ENCODE measurements at regions not wholly inside any gene's neighbourhood (a gene's known extent, or its start where the extent isn't known, plus 50 kb on each side); places are given as distances from the start of the nearest gene placed in this dataset.

- Histone ChIP-seq H3K4me2 (ENCODE audit: low read depth, low read length, poor library complexity, severe bottlenecking) (no peak overlapping the region), H3K27me3 (ENCODE audit: insufficient read depth, low read length, poor library complexity, severe bottlenecking) (no peaks in the 10 kb centered on the region), H3K9me2 (replicated peaks; ENCODE audit: low read depth, low read length) (no peaks in the 10 kb centered on the region), H3K79me2 (ENCODE audit: insufficient read depth, low read length) (no peaks in the 10 kb centered on the region), H4K20me1 (ENCODE audit: insufficient read depth, low read length, poor library complexity, severe bottlenecking) (no peaks in the 10 kb centered on the region), H3K4me3 (ENCODE audit: low read length, poor library complexity, severe bottlenecking) (no peak overlapping the region), H3K4me1 (ENCODE audit: insufficient read depth, low read length, poor library complexity, severe bottlenecking) (no peaks in the 10 kb centered on the region), H3F3A (ENCODE audit: low read depth) (no peaks in the 10 kb centered on the region), H3K9ac (ENCODE audit: low read depth, low read length, poor library complexity, severe bottlenecking) (no peak overlapping the region), H2AFZ (ENCODE audit: low read length) (no peak overlapping the region), H3K36me3 (ENCODE audit: insufficient read depth, low read length) (no peaks in the 10 kb centered on the region), H3K9me3 (ENCODE audit: insufficient read depth, low read depth, low read length) (no peaks in the 10 kb centered on the region)
- TF ChIP-seq CTCF (conservative IDR thresholded peaks at IDR 0.05; ENCODE audit: low read length) = no peak
- TF ChIP-seq EZH2phosphoT487 (IDR thresholded peaks at IDR 0.05; ENCODE audit: borderline replicate concordance) = no peak
These were observed 76.2 kb upstream of the ALDH1B1 start for GRCh38 chr9:38316166-38316780.

DNA sequence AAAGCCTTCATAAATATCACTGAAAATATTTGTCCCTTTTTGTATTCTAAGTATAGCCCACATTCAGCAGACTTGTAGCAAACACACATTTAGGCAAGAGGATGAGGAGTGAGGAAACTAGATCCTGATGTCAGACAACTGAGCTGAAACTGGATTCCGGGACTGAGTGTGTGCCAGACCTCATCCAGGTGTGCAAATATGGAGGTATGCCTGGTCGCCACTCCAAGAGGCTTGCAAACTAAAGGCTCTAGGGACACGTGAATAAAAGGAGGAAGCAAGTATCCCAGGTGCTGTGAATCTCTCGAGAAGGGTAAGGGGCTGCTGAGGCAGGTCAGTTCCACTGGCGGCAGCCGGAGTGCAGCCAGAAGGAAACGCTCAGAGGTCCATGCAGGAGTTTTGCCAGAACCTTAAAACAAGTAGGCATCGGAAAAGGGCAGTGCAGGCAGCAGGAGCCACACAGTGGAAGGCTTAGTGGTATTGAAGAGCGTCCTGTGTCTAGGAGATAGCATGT is 77.4 kb upstream of the ALDH1B1 start:
- no peaks in the 10 kb centered on the region for H3F3A ChIP-seq (ENCODE audit: low read depth)
- no peaks in the 10 kb centered on the region for H4K20me1 ChIP-seq (ENCODE audit: insufficient read depth, low read length, poor library complexity, severe bottlenecking)
- TF ChIP-seq CTCF (conservative IDR thresholded peaks at IDR 0.05; ENCODE audit: low read length) = no peak
- H3K4me2 ChIP-seq (ENCODE audit: low read depth, low read length, poor library complexity, severe bottlenecking) = no peak overlapping the region
- no peaks in the 10 kb centered on the region for H3K4me1 ChIP-seq (ENCODE audit: insufficient read depth, low read length, poor library complexity, severe bottlenecking)
- no peak overlapping the region for H3K4me3 ChIP-seq (ENCODE audit: low read length, poor library complexity, severe bottlenecking)
- no peaks in the 10 kb centered on the region for H3K36me3 ChIP-seq (ENCODE audit: insufficient read depth, low read length)
- no peak overlapping the region for H3K9ac ChIP-seq (ENCODE audit: low read depth, low read length, poor library complexity, severe bottlenecking)
- no peaks in the 10 kb centered on the region for H3K79me2 ChIP-seq (ENCODE audit: insufficient read depth, low read length)
- no peaks in the 10 kb centered on the region for H3K9me2 ChIP-seq (replicated peaks; ENCODE audit: low read depth, low read length)
- H3K27me3 ChIP-seq (ENCODE audit: insufficient read depth, low read length, poor library complexity, severe bottlenecking) = no peaks in the 10 kb centered on the region
- H3K9me3 ChIP-seq (ENCODE audit: insufficient read depth, low read depth, low read length) = no peaks in the 10 kb centered on the region
- no peak overlapping the region for H2AFZ ChIP-seq (ENCODE audit: low read length)

DNA sequence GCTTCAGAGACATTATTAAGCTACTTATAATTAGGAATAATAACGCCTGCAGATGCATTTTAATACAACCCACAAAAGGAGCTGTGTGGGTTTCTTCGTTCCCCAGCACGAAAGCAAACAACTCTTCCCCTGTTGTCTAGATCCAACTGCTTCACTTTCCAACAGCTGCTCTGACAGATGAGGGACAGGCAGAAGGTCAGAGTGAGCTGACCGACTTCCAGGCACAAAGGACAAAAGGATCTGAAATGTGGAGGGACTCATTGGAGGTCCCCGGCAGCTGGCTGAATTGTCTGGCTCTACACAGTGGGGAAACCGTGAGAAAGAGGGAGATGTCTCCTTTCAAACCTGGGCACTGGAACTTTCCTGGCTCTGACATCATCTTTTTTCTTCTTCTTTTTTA is 79.1 kb upstream of the ALDH1B1 start:
- Histone ChIP-seq H3K4me3 (ENCODE audit: low read length, poor library complexity, severe bottlenecking) (no peak overlapping the region), H3K27me3 (ENCODE audit: insufficient read depth, low read length, poor library complexity, severe bottlenecking) (no peaks in the 10 kb centered on the region), H4K20me1 (ENCODE audit: insufficient read depth, low read length, poor library complexity, severe bottlenecking) (no peaks in the 10 kb centered on the region), H3K36me3 (ENCODE audit: insufficient read depth, low read length) (no peaks in the 10 kb centered on the region), H3K4me2 (ENCODE audit: low read depth, low read length, poor library complexity, severe bottlenecking) (no peak overlapping the region), H3F3A (ENCODE audit: low read depth) (no peaks in the 10 kb centered on the region), H3K4me1 (ENCODE audit: insufficient read depth, low read length, poor library complexity, severe bottlenecking) (no peaks in the 10 kb centered on the region), H3K9me2 (replicated peaks; ENCODE audit: low read depth, low read length) (no peaks in the 10 kb centered on the region), H2AFZ (ENCODE audit: low read length) (no peak overlapping the region), H3K9me3 (ENCODE audit: insufficient read depth, low read depth, low read length) (no peaks in the 10 kb centered on the region), H3K79me2 (ENCODE audit: insufficient read depth, low read length) (no peaks in the 10 kb centered on the region), H3K9ac (ENCODE audit: low read depth, low read length, poor library complexity, severe bottlenecking) (no peak overlapping the region)
- no peak for TF ChIP-seq EZH2phosphoT487 (IDR thresholded peaks at IDR 0.05; ENCODE audit: borderline replicate concordance)
- no peak for TF ChIP-seq CTCF (conservative IDR thresholded peaks at IDR 0.05; ENCODE audit: low read length)

Data from Loucy (cell line).